PC-9 (cell line): ENCODE measurements at regions not wholly inside any gene's neighbourhood (a gene's known extent, or its start where the extent isn't known, plus 50 kb on each side); places are given as distances from the start of the nearest gene placed in this dataset.

Source experiments
- BruUV-seq: library from RNA; stranded (reverse); fragments of 400-500 nt; replicated peaks from 2 replicates; lab custom pipeline; 2021; lab: Mats Ljungman, UMichigan
- CTCF ChIA-PET: fragments of 300-600 bp; sonication (Branson Sonifier 250); formaldehyde crosslinking; loops from one replicate; lab custom pipeline; 2022; ENCODE audit warnings: antibody characterized with exemption; lab: Charles Lee
- POLR2A ChIA-PET: fragments of 300-600 bp; sonication (Branson Sonifier 250); formaldehyde crosslinking; loops from one replicate; lab custom pipeline; 2022; ENCODE audit warnings: antibody characterized with exemption; ENCODE audit not compliant: unreplicated experiment; lab: Charles Lee
- DNase-seq, 2 experiments: peaks; one replicate each; pipeline versions ENCODE4 v3.0.0 to v3.0.0-alpha.2; 2015 to 2022; ENCODE audit warnings: mixed read lengths in 1 of 2
- H2AFZ ChIP-seq: fragments of 200-600 bp; sonication (generic); 2 replicates; pipeline ENCODE4 v1.8.1; 2017; ENCODE audit warnings: antibody characterized with exemption
- H3F3A ChIP-seq: fragments of 200-600 bp; sonication (generic); 2 replicates; pipeline ENCODE4 v1.8.1; 2017; ENCODE audit warnings: antibody characterized with exemption, mild to moderate bottlenecking, low read depth; ENCODE audit not compliant: insufficient read depth
- H3K27ac ChIP-seq: fragments of 200-600 bp; sonication (generic); 2 replicates; pipeline ENCODE4 v1.6.1; 2016; ENCODE audit warnings: mixed run types
- H3K27me3 ChIP-seq: fragments of 200-600 bp; sonication (generic); 2 replicates; pipeline ENCODE4 v1.6.1; 2016; ENCODE audit warnings: low read depth, mixed run types; ENCODE audit not compliant: insufficient read depth
- H3K36me3 ChIP-seq: fragments of 200-600 bp; sonication (generic); 2 replicates; pipeline ENCODE4 v1.6.1; 2016; ENCODE audit warnings: low read depth, mixed run types
- H3K4me1 ChIP-seq: fragments of 200-600 bp; sonication (generic); replicated peaks from 2 replicates; pipeline ENCODE4 v1.6.1; 2016; ENCODE audit warnings: mixed run types; ENCODE audit not compliant: insufficient read depth
- H3K4me2 ChIP-seq: fragments of 200-600 bp; sonication (generic); 2 replicates; pipeline ENCODE4 v1.6.1; 2017; ENCODE audit warnings: mixed run types
- H3K4me3 ChIP-seq: fragments of 200-600 bp; sonication (generic); 2 replicates; pipeline ENCODE4 v1.6.1; 2016; ENCODE audit warnings: mixed run types
- H3K79me2 ChIP-seq: fragments of 200-600 bp; sonication (generic); 2 replicates; pipeline ENCODE4 v1.6.1; 2017; ENCODE audit warnings: low read depth, mixed run types
- H3K9me2 ChIP-seq: fragments of 200-600 bp; sonication (generic); 2 replicates; pipeline ENCODE4 v1.8.1; 2017; ENCODE audit warnings: mild to moderate bottlenecking; ENCODE audit not compliant: insufficient read depth
- H3K9me3 ChIP-seq: fragments of 200-600 bp; sonication (generic); 2 replicates; pipeline ENCODE4 v1.8.1; 2016; ENCODE audit warnings: low read depth; ENCODE audit not compliant: insufficient read depth
- H4K20me1 ChIP-seq: fragments of 200-600 bp; sonication (generic); 2 replicates; pipeline ENCODE4 v1.8.1; 2017; ENCODE audit not compliant: insufficient read depth
- CTCF ChIP-seq: fragments of 200-600 bp; sonication (generic); conservative IDR thresholded peaks from 2 replicates; pipeline ENCODE4 v1.6.1; 2017; ENCODE audit warnings: mixed run types, antibody characterized with exemption, mild to moderate bottlenecking, moderate library complexity
- EZH2 ChIP-seq: fragments of 200-600 bp; sonication (generic); IDR thresholded peaks from 2 replicates; pipeline ENCODE4 v1.8.0; 2017; ENCODE audit warnings: antibody characterized with exemption, low read depth
- intact Hi-C: fragments of 100-400 bp; cut with micrococcal nuclease; formaldehyde crosslinking; loops from one replicate; pipeline ENCODE4 v1.10.0; 2022; ENCODE audit not compliant: unreplicated experiment

DNA sequence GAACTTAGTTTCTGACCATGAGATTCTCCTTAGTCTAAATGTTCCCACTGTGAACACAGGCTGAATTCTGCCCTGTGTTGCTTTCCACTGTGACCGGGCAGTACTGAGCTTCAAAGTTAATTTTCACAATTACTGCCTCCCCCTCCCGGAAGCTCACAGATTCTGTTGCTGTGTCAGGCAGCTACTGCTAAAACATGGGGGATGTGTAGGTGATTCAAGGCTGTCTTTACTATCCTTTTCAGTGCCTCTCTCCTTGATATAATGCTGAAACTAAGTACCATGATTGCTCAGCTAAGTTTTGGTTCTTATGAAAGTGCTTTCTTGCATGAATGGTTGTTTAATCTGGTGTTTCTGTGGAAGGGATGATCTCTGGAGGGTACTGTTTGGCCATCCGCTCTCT lies 428.3 kb upstream of the NOVA1 start:
- Histone ChIP-seq H3K4me2 (no peak overlapping the region), H3K9me2 (no peaks in the 10 kb centered on the region), H3K4me1 (no peaks in the 10 kb centered on the region), H3K36me3 (no peaks in the 10 kb centered on the region), H3K9me3 (no peaks in the 10 kb centered on the region), H3K79me2 (no peaks in the 10 kb centered on the region), H3K4me3 (no peak overlapping the region), H4K20me1 (no peaks in the 10 kb centered on the region), H3F3A (no peaks in the 10 kb centered on the region), H3K27ac (no peak overlapping the region), H3K27me3 (no peaks in the 10 kb centered on the region), H2AFZ (no peak overlapping the region)
- intact Hi-C loops = no loop called here
- ChIA-PET POLR2A (no interaction called here), CTCF (no interaction called here)
- DNase-seq = no peak
- no TSS peak for BruUV-seq
- no peak for TF ChIP-seq CTCF
- no peak for TF ChIP-seq EZH2

- DNase-seq = peak in 1 of 2 experiments; percentile 36
- Histone ChIP-seq H3K9me2 (no peaks in the 10 kb centered on the region), H3K4me2 (no peak overlapping the region), H4K20me1 (no peaks in the 10 kb centered on the region), H3F3A (no peaks in the 10 kb centered on the region), H3K9me3 (no peaks in the 10 kb centered on the region), H2AFZ (no peak overlapping the region), H3K27me3 (no peaks in the 10 kb centered on the region), H3K27ac (no peak overlapping the region), H3K4me1 (no peaks in the 10 kb centered on the region), H3K36me3 (no peaks in the 10 kb centered on the region), H3K4me3 (no peak overlapping the region), H3K79me2 (no peaks in the 10 kb centered on the region)
- intact Hi-C loops = no loop called here
- no peak for TF ChIP-seq EZH2
- no peak for TF ChIP-seq CTCF
- CTCF ChIA-PET = no interaction called here
- no TSS peak for BruUV-seq
- POLR2A ChIA-PET = no interaction called here
Observed at GRCh38 chr14:27040552-27040951, 442.7 kb upstream of the NOVA1 start.

- ChIA-PET CTCF (no interaction called here), POLR2A (no interaction called here)
- BruUV-seq = no TSS peak
- intact Hi-C loops = no loop called here
- Histone ChIP-seq H3K9me3 (no peaks in the 10 kb centered on the region), H3K4me2 (no peak overlapping the region), H3K4me3 (no peak overlapping the region), H3K27ac (no peak overlapping the region), H2AFZ (no peak overlapping the region), H3K36me3 (no peaks in the 10 kb centered on the region), H3F3A (no peaks in the 10 kb centered on the region), H3K4me1 (no peaks in the 10 kb centered on the region), H3K79me2 (no peaks in the 10 kb centered on the region), H3K27me3 (no peaks in the 10 kb centered on the region), H4K20me1 (no peaks in the 10 kb centered on the region), H3K9me2 (no peaks in the 10 kb centered on the region)
- DNase-seq = no peak
- TF ChIP-seq CTCF = no peak
- no peak for TF ChIP-seq EZH2
Observed at GRCh38 chr14:27049701-27050100, 451.9 kb upstream of the NOVA1 start.
